Loucy (cell line): ENCODE measurements at regions not wholly inside any gene's neighbourhood (a gene's known extent, or its start where the extent isn't known, plus 50 kb on each side); places are given as distances from the start of the nearest gene placed in this dataset.

Experiments used
- H2AFZ ChIP-seq: fragments of 200-600 bp; sonication (generic); 2 replicates; pipeline ENCODE4 v1.6.0; 2016; ENCODE audit warnings: antibody characterized with exemption, mild to moderate bottlenecking, low read length, moderate library complexity
- H3F3A ChIP-seq: fragments of 200-600 bp; 2 replicates; pipeline ENCODE4 v1.6.0; 2016; ENCODE audit warnings: antibody characterized with exemption, low read depth, mild to moderate bottlenecking
- H3K27me3 ChIP-seq: fragments of 200-600 bp; sonication (generic); 2 replicates; pipeline ENCODE4 v1.6.1; 2014; ENCODE audit warnings: low read length, mild to moderate bottlenecking; ENCODE audit not compliant: insufficient read depth, poor library complexity, severe bottlenecking
- H3K36me3 ChIP-seq: fragments of 200-600 bp; sonication (generic); 2 replicates; pipeline ENCODE4 v1.6.1; 2016; ENCODE audit warnings: low read length; ENCODE audit not compliant: insufficient read depth
- H3K4me1 ChIP-seq: fragments of 200-600 bp; sonication (generic); 2 replicates; pipeline ENCODE4 v1.5.1; 2014; ENCODE audit warnings: low read length, mild to moderate bottlenecking; ENCODE audit not compliant: insufficient read depth, poor library complexity, severe bottlenecking
- H3K4me2 ChIP-seq: fragments of 200-600 bp; sonication (generic); 2 replicates; pipeline ENCODE4 v1.6.0; 2014; ENCODE audit warnings: antibody characterized with exemption, low read length, low read depth, mild to moderate bottlenecking; ENCODE audit not compliant: poor library complexity, severe bottlenecking
- H3K4me3 ChIP-seq: fragments of 200-600 bp; sonication (generic); 2 replicates; pipeline ENCODE4 v1.5.1; 2014; ENCODE audit warnings: low read length, mild to moderate bottlenecking, mixed read lengths; ENCODE audit not compliant: poor library complexity, severe bottlenecking
- H3K79me2 ChIP-seq: fragments of 200-600 bp; sonication (generic); 2 replicates; pipeline ENCODE4 v1.6.1; 2014; ENCODE audit warnings: low read length; ENCODE audit not compliant: insufficient read depth
- H3K9ac ChIP-seq: fragments of 200-600 bp; sonication (generic); 2 replicates; pipeline ENCODE4 v1.6.0; 2014; ENCODE audit warnings: mild to moderate bottlenecking, low read depth, low read length, moderate library complexity; ENCODE audit not compliant: poor library complexity, severe bottlenecking
- H3K9me2 ChIP-seq: fragments of 200-600 bp; sonication (generic); replicated peaks from 2 replicates; pipeline ENCODE4 v1.6.1; 2016; ENCODE audit warnings: low read depth, low read length, mixed read lengths
- H3K9me3 ChIP-seq: fragments of 200-600 bp; sonication (generic); 2 replicates; pipeline ENCODE4 v1.6.1; 2014; ENCODE audit warnings: mild to moderate bottlenecking, antibody characterized with exemption, low read length, low read depth; ENCODE audit not compliant: insufficient read depth
- H4K20me1 ChIP-seq: fragments of 200-600 bp; sonication (generic); 2 replicates; pipeline ENCODE4 v1.6.0; 2014; ENCODE audit warnings: antibody characterized with exemption, low read length, mild to moderate bottlenecking; ENCODE audit not compliant: insufficient read depth, poor library complexity, severe bottlenecking
- EZH2phosphoT487 ChIP-seq: fragments of 200-600 bp; IDR thresholded peaks from 2 replicates; pipeline ENCODE4 v1.6.1; 2018; ENCODE audit warnings: antibody characterized with exemption, mild to moderate bottlenecking, moderate library complexity, borderline replicate concordance
- TF ChIP-seq, protein P1 (sequence below): fragments of 200-600 bp; sonication (generic); conservative IDR thresholded peaks from 2 replicates; pipeline ENCODE4 v1.5.1; 2014; ENCODE audit warnings: mild to moderate bottlenecking, antibody characterized with exemption, low read length

DNA sequence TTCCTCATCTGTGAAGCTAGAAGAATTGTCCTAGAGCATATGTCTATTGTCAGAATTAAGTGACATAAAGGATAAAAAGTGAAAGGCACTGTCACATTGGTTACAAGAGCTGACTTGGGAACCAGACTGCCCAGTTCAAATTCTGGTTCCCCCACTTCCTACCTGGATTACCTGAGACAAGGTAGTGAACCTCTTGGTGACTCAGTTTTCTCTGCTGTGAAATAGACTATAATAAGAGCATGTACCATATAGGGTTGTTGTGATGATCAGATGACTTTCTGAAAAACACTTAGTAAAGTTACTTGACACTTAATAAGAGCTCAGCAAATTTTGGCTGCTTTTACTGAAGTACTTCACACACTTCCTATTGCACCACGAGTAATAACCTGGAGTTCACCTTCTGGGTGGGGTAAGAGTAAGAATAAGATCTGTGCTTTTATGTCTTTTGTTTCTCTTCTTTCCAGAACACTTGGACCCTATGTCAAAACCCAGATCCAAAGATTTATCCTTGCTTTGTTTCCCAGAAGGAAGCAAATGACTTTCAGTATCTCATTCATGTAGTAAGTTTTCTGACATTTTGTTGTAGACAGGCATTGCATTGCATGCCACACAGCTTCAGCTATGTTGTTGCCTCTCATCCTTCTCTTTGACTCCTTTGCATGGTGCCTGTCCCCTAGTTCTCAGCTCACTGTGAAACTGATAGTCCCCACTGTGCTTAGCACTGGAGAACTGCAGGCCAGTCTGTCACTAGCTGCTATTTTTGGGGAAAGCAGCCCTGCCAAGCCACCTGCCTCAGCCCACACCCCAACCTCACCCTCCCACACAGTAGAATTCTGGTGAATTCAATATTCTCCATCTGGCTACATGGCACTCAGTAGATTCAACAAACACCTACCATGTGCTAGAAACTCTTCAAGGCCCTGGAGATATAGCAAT is 121.8 kb upstream of the POU2AF2 start:
- Histone ChIP-seq H3K4me1 (no peaks in the 10 kb centered on the region), H3K9ac (no peak overlapping the region), H3K9me3 (no peaks in the 10 kb centered on the region), H3K79me2 (no peaks in the 10 kb centered on the region), H3K4me3 (no peak overlapping the region), H2AFZ (no peak overlapping the region), H3K27me3 (no peaks in the 10 kb centered on the region), H3F3A (no peaks in the 10 kb centered on the region), H3K36me3 (no peaks in the 10 kb centered on the region), H4K20me1 (no peaks in the 10 kb centered on the region), H3K9me2 (no peaks in the 10 kb centered on the region), H3K4me2 (no peak overlapping the region)
- TF ChIP-seq EZH2phosphoT487, result no peak
- TF ChIP-seq, protein P1, sequence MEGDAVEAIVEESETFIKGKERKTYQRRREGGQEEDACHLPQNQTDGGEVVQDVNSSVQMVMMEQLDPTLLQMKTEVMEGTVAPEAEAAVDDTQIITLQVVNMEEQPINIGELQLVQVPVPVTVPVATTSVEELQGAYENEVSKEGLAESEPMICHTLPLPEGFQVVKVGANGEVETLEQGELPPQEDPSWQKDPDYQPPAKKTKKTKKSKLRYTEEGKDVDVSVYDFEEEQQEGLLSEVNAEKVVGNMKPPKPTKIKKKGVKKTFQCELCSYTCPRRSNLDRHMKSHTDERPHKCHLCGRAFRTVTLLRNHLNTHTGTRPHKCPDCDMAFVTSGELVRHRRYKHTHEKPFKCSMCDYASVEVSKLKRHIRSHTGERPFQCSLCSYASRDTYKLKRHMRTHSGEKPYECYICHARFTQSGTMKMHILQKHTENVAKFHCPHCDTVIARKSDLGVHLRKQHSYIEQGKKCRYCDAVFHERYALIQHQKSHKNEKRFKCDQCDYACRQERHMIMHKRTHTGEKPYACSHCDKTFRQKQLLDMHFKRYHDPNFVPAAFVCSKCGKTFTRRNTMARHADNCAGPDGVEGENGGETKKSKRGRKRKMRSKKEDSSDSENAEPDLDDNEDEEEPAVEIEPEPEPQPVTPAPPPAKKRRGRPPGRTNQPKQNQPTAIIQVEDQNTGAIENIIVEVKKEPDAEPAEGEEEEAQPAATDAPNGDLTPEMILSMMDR, result no peak

DNA sequence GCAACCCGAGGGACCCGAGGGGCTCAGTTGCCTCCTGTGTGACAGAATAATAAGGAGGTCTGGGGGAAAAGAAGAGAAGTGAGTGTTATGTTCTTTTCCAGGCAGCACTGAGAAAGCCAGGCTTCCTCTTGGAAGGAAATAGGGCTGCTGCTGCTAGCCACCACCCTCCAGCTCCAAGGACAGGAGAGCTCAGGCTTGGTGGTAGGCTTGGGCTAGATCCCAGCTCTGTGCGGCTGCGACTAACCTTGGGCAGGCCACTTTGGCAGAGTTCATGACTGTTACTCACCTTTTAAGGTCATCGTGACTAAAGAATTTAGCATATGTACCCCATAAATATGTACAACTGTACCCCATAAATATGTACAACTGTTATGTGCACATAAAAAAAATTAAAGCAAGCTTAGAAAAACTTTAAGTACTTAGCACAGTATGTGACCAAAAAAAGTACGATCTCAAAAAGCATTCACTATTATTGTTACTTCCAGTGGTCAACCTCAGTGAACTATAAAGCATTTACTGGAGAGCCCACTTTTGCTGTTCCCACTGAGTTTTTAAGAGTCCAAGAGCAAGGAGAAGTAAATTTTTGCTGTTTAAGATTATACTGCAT is 124.7 kb upstream of the POU2AF2 start:
- Histone ChIP-seq H3K4me1 (no peaks in the 10 kb centered on the region), H3K9me2 (no peaks in the 10 kb centered on the region), H4K20me1 (no peaks in the 10 kb centered on the region), H3K4me2 (no peak overlapping the region), H3K9me3 (no peaks in the 10 kb centered on the region), H3K79me2 (no peaks in the 10 kb centered on the region), H3K36me3 (no peaks in the 10 kb centered on the region), H3F3A (no peaks in the 10 kb centered on the region), H3K4me3 (no peak overlapping the region), H3K9ac (no peak overlapping the region), H2AFZ (no peak overlapping the region), H3K27me3 (no peaks in the 10 kb centered on the region)
- TF ChIP-seq, protein P1, result no peak
- TF ChIP-seq EZH2phosphoT487, result no peak

DNA sequence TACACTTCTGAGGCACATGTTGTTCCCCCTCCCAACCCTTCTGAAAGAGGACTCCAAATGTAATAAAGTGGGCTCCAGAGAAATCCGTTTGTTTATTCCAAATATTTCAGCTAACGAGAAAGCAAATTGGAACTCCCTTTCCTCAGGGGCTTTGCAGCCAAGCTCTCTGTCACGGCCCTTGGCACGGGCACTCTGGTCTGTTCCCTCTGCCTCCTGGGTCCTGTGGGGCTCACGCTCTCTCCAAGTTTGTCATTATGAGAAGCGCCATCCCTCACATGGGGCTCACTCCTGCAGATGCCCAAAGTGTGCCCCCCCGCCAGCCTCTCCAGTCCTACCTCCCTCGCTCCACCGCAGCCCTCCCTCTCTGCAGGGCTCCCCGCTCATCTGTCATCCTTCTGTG is 125.4 kb upstream of the POU2AF2 start:
- no peaks in the 10 kb centered on the region for H3K36me3 ChIP-seq
- no peaks in the 10 kb centered on the region for H4K20me1 ChIP-seq
- H3K9me2 ChIP-seq, result no peaks in the 10 kb centered on the region
- H3K79me2 ChIP-seq, result no peaks in the 10 kb centered on the region
- no peak overlapping the region for H2AFZ ChIP-seq
- H3K4me1 ChIP-seq, result no peaks in the 10 kb centered on the region
- H3K27me3 ChIP-seq, result no peaks in the 10 kb centered on the region
- no peak overlapping the region for H3K4me2 ChIP-seq
- no peaks in the 10 kb centered on the region for H3F3A ChIP-seq
- H3K9ac ChIP-seq, result no peak overlapping the region
- TF ChIP-seq EZH2phosphoT487, result no peak
- TF ChIP-seq, protein P1, result no peak
- H3K9me3 ChIP-seq, result no peaks in the 10 kb centered on the region
- H3K4me3 ChIP-seq, result no peak overlapping the region
